Fibroblast of skin of right quadriceps (primary cell): ENCODE measurements at regions not wholly inside any gene's neighbourhood (a gene's known extent, or its start where the extent isn't known, plus 50 kb on each side); places are given as distances from the start of the nearest gene placed in this dataset.
"Not testable (repeated sequence)": the region's sequence is repeated elsewhere in the genome, so short reads cannot be mapped to it uniquely, and the experiment has no call there.

ENCODE experiments used
- DNase-seq: peaks from one replicate; pipeline ENCODE4 v3.0.0-alpha.2; 2013

GRCh38 chr3:159280386-159281191, 478.7 kb downstream of the MFSD1 start:
- DNase-seq, result no peak

- no peak for DNase-seq
Observed at GRCh38 chr3:159293493-159293892, 491.6 kb downstream of the MFSD1 start.

- no peak for DNase-seq
Observed at GRCh38 chr3:159301961-159302360, 500.1 kb downstream of the MFSD1 start.

- no peak for DNase-seq
Observed at GRCh38 chr3:159305017-159305416, 503.2 kb downstream of the MFSD1 start.

- DNase-seq, result not testable (repeated sequence)
Observed at GRCh38 chr3:159316706-159317105, 514.9 kb downstream of the MFSD1 start.

GRCh38 chr3:159319156-159319555, 517.3 kb downstream of the MFSD1 start:
- DNase-seq, result no peak

GRCh38 chr3:159322322-159322939, 520.6 kb downstream of the MFSD1 start:
- peak; percentile 25 for DNase-seq

- DNase-seq, result no peak
Observed at GRCh38 chr3:159323848-159324247, 522.0 kb downstream of the MFSD1 start.

GRCh38 chr3:159326998-159327397, 525.1 kb downstream of the MFSD1 start:
- no peak for DNase-seq

- no peak for DNase-seq
Observed at GRCh38 chr3:159332535-159333099, 530.8 kb downstream of the MFSD1 start.

- no peak for DNase-seq
Observed at GRCh38 chr3:159339131-159339530, 537.3 kb downstream of the MFSD1 start.

GRCh38 chr3:159340877-159341500, 539.1 kb downstream of the MFSD1 start:
- DNase-seq, result no peak

- DNase-seq, result no peak
Observed at GRCh38 chr3:159346271-159346903, 544.5 kb downstream of the MFSD1 start.

- no peak for DNase-seq
Observed at GRCh38 chr3:159348431-159348830, 546.6 kb downstream of the MFSD1 start.

- no peak for DNase-seq
Observed at GRCh38 chr3:159356606-159357005, 554.8 kb downstream of the MFSD1 start.

- DNase-seq, result no peak
Observed at GRCh38 chr3:159364511-159364910, 562.7 kb downstream of the MFSD1 start.

- no peak for DNase-seq
Observed at GRCh38 chr3:159366476-159366875, 564.6 kb downstream of the MFSD1 start.

GRCh38 chr3:159371961-159372360, 570.1 kb downstream of the MFSD1 start:
- DNase-seq, result no peak

GRCh38 chr3:159378396-159379194, 576.7 kb downstream of the MFSD1 start:
- no peak for DNase-seq

- DNase-seq, result no peak
Observed at GRCh38 chr3:159380891-159381290, 579.0 kb downstream of the MFSD1 start.

- DNase-seq, result no peak
Observed at GRCh38 chr3:159390656-159391212, 588.9 kb downstream of the MFSD1 start.

- DNase-seq, result not testable (repeated sequence)
Observed at GRCh38 chr3:159397683-159398082, 591.0 kb upstream of the IL12A start.
